Left cardiac atrium (tissue), 4 donors: ENCODE measurements at regions not wholly inside any gene's neighbourhood (a gene's known extent, or its start where the extent isn't known, plus 50 kb on each side); places are given as distances from the start of the nearest gene placed in this dataset.

Experiments
- ATAC-seq, 2 donors: fragments of 200-7000 bp; cut with Tn5 transposase; one replicate each; pipeline ENCODE4 v1.9.1; 2020; ENCODE audit warnings: mild to moderate bottlenecking in 2 of 2, moderate library complexity in 2 of 2
- DNase-seq: peaks from one replicate; pipeline ENCODE4 v3.0.0-alpha.2; 2020
- intact Hi-C, 2 donors: fragments of 100-400 bp; cut with DNase I; formaldehyde crosslinking; loops; one replicate each; pipeline versions ENCODE4 v1.14.1 to v1.15.1; 2022 to 2023
- donor health status: DM: no; HTN: yes; CAD: no.
- donor health status: DM: no; HTN: yes; CAD: no; lungs with severe emphysema.
- donor health status: DM: yes; HTN: yes; CAD: no.
- donor health status: Dilated cardiomyopathy.

DNA sequence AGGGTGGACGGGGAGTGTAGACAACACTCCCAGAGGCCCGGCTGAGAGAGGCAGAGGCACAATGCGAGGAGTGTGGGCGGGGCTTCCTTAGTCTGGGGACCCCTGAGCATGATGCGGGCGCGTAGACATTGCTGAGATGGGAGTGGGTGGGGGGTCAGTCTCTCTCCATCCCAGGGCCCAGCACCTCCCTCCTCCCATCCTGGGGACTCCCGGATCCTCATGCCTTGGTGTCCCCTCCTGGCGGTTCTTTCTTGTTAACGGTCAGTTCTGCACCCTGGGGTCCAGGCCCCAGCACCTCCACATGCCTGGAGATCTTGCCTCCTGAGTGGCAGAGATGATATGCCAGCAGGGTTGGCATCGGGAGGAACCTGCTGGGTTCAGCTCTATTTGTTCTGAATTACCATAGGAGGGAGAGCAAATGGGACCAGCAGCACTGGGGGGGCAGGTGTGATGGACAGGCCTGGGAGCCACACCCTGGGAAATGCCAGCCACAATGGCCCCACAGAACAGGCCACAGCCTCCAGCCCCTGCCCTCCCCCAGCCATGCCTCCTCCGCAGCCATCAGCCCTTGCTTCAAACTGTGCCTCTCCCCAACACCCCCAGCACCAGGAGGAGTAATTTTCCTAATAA, 55.7 kb downstream of the RTL6 start:
- intact Hi-C loops: no loop called here
- ATAC-seq (no peak), DNase-seq (no peak)

DNA sequence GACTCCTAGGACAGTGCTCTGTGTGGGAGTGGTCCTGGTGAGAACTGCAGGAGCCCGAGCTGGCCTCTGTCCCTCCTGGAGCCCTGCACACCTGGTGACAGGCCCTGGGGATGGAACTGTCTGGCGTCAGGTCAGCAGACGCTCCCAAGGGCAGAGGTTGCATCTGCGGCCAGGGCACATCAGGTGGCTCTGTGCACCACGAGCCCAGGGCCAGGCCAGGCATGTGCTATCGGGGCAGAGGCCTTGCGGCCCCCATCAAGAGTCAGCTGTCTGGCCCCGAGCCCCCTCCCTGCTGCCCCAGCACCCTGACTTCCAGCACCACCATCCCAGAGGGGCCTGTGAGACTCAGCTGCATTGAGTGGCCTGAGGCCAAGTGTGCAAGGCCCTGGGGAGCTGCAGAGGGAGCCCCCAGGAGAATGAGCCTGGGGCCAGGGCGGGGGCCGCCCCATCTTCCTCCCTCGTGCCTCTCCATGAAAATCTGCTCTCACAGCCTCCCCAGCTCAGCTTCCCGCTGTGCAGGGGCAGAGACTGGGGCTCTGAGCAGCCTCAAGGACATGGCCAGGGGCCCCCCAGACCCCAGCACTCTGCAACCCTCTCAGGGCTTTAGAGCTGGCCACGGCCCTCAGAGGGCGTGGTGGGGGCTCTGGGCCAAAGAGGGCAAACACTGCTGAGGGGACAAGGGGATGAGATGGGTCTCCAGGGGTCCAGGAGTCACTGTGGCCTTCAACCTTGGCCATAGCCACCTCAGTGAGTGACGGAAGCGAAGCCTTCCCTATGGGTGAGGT, 56.4 kb downstream of the RTL6 start:
- no peak for ATAC-seq
- DNase-seq: no peak
- intact Hi-C loops: no loop called here

DNA sequence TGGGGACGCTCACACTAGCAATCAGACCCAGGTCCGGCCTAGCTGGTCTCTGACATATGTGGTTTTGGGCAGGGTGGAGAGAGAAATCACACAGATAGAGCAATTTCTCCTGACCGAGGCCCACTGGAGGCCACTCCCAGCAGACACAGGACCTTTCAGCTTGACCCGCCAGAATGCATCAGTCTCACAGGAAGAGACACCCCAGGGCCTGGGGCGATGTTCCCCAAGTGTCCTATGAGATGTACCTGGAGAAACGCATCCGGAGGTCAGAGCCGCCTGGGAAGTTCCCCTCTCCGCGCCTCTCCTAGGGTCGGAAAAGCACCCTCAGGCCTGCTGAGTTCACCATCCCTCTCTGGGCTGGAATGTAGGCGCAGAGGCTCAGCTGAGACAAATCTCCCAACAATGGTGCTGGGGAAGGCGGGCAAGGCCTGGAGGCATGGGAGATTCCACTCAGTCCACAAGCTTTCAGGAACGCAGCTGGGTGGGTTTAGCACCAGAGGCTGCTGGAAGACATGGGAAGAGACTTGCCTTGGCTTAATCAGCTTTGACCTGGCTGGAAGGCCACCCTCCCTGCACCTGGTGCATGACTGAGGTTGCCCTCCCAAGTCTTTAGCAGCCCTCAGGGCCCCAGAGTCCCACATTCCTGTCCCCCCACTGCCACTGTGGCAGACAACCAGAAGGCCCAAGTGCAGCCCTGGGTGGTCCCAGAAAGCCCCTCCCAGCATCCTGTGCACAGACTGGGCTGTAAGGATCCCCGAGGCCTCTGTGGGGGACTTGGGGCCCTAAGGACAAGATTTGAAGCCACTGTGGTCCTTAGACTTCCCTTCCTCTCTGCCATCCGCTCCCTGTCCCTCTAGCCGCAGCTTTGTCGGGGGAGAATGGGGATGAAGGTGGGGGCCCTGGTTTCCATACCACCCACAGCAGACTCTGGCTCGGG, 57.5 kb downstream of the RTL6 start:
- ATAC-seq: no peak
- intact Hi-C loops: no loop called here
- DNase-seq: no peak

DNA sequence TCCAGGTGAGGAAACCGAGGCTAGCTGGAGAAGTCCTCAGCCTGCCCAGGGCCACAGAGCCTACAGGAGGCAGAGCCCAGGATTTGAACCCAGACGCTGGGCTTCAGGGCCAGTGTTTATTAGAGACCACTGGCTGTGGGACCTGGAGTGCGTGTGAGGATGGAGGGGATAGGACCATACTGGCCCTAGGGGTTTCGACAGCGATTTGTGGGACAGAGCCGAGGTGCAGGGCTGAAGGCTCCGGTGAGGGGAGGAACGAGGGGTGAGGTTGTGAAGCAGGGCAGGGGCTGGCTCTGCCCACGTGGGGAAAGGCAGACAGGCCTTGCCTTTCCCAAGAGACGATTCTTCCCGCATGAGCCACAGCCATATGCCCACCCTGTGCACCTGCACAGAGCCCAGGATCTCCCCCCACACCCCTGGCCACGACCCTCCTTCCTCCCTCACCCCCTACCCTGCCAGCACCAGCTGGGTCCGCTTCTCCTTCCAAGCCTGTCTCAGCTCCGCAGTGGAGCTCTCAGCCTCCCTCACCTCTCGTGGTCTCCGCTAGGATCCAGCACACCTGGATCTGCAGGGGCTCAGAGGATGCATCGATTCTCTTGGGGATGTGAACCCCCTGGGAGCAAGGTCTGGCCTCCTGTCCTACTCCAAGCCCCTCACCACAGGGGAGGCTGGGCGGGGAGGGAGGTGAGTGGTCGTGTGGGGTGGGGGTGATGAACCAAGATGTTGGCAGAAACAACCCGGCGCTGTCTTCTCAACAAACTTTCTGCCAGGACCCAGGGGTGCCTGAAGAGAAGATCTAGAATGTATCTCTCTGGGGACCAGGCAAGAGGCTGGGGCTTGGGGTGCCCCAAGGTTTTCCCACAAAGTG, 58.4 kb downstream of the RTL6 start:
- DNase-seq: no peak
- ATAC-seq: no peak
- intact Hi-C loops: no loop called here

DNA sequence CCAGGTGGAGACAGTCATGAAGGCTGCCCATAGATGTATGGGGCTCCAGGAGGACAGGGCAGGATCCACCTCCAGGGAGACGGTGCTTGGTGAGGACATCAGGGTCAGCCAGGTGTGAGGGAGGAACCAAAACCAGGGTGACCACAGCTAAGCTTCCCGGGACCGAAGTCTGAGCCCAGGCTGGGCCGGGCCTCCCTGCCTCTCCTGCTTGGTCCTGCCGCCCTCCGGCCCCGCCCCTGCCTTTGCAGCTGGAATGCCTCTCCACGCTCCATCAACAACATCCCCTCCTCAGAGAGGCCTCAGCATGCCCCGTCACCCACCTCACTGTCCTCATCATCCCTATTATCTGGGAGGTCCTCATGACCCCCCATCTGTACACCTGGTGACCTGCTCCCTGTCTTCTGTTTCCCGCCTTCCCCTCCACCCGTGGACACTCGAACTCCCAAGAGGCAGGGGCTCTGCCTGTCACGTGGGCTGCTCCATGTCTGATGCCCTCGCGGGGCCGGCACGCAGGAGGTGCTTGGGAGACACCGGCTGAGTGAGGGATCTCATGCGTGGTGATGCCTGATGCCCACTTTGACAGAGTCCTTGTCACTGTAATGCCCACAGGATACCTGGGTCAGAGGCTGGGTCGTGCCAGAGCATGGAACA, 59.4 kb downstream of the RTL6 start:
- ATAC-seq (no peak), DNase-seq (no peak)
- intact Hi-C loops: no loop called here

DNA sequence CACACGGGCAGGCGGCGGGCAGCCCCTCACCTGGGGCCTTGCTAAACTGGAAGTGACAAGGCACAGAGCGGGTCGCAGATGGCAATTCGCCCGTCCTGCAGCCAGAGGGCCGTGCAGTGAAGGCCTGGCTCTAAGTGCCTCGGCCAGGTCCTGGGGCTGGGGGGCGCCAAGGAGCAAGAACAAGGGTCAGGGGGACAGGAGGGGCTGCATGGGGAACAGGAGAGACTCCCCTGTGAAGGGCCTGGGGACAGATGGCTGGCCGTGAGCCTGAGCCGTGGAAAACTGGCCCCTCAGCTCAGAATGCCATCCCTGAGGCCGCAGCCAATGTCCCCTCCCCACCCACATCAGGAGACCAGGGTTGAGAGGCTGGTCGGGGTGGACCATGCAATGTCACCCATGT, 60.0 kb downstream of the RTL6 start:
- intact Hi-C loops: no loop called here
- DNase-seq (no peak), ATAC-seq (no peak)

DNA sequence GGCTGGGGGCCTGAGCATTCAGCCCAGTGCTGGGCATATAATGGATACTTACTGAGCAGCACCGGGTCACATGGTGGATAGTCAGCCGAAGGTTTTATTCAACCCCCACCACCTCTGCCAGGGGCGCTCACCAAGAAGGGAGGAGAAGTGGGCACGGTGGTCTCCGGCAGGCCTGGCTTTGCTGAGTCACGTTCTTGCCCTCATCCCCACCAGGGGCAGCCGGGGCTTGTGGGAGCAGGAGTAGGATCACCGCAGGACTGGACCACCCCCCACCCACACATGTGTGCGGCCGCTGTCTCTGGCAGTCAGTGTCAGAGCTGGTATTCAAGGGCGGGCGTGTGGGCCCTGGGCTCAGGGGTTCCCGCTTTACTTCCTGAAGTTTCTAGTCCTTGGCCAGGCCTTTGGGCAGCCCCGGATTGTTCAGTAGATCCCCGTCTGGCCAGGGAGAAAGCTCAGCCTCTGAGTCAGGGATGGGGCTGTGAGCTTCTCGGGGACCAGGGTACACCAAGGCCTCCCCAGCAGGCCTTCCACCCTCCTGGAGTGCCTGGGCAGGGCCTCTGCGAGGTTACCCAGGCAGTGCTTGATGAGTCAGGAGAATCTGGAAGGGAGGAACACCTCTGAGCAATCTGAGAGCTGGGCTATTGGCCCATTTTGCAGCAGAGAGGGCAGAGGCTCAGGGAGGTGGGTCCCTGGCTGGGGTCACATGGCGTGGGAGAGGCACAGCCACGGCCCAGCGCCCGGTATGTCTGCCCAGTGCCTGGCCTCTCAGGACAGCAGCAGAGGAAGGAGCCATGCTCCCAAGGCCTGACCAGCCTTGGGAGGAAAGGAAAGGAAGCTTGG, 60.6 kb downstream of the RTL6 start:
- intact Hi-C loops: no loop called here
- DNase-seq (no peak), ATAC-seq (no peak)

DNA sequence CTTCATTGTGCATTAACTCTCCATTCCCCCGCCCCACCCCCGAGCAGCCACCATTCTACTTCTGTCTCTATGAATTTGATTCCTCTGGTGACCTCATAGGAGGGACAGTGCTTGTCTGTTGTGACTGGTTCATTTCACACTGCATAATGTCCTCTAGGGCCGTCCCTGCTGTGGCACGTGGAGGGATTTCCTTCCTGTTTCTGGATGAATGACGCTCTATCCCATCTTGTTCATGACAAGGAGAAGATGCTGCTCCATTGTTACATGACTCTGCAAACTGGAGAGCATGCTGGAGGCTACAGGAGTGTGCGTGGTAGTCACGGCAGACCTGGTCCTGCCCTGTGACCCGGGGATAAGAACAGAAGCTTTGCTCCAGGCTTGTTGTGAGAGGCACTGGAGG, 61.3 kb downstream of the RTL6 start:
- DNase-seq: no peak
- no peak for ATAC-seq
- intact Hi-C loops: no loop called here

DNA sequence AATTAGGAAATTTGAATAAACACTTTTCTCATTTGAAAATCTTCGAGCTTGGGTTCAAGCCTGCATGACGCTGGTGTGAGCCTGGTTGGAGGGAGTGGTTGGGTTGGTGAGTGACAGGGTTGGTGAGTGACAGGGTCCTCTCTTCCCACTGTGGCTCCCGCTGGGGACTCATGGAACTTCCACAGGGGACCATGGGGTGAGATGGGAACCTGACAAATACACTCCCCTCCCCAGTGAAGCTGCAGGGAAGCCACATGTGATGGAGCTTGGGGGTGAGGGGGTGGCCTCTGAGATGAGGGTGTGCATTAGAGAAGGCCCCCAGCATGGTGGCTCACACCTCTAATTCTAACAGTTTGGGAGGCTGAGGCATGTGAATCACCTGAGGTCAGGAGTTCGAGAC, 66.8 kb downstream of the RTL6 start:
- ATAC-seq: no peak
- DNase-seq: no peak
- intact Hi-C loops: no loop called here

DNA sequence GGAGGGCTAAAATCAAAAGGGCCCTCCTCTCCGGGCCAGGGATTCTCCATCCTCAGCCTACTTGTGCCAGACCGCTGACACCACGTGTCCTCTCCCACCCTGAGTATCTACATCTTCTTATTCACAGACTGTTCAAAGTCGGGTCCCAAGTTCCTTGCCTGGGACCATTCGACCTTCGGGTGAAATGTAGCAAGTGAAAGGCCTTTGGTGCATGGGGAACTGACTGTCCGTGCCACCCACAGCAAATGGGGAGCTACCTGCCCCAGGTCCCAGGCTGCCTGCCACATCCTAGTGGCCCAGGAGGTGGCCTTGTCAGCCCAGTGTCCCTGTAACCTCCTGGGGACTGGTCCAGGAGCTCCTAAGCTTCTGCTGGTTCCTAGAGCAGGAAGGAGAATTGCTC, 67.3 kb downstream of the RTL6 start:
- ATAC-seq (no peak), DNase-seq (no peak)
- intact Hi-C loops: no loop called here

DNA sequence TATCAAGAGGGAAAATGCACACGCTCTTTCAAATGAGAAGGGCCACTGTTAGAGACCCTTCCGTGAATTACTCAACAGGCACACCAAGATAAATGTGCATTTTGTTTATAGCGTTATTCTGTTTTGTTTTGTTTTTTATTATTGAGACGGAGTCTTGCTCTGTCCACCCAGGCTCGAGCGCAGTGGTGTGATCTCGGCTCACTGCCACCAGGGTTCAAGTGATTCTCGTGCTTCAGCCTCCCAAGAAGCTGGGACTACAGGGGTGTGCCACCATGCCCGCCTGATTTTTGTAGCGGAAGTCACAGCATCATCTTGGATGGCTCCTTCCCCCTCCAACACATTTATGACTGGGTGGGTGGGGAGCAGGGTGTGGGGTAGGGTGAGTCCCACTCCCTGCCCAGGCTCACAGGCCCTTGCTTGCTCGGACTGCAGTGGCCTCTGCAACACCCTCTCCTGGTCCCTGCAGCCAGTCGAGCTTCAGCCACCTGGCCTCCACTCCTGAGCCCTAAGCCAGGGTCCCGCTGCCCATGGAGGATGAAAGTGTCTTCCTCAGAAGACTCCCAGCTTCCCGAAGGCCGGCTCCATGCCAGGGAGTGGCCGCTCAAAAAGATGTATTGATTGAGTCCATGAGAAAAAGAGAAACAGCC, 68.0 kb downstream of the RTL6 start:
- ATAC-seq (no peak), DNase-seq (no peak)
- intact Hi-C loops: no loop called here

DNA sequence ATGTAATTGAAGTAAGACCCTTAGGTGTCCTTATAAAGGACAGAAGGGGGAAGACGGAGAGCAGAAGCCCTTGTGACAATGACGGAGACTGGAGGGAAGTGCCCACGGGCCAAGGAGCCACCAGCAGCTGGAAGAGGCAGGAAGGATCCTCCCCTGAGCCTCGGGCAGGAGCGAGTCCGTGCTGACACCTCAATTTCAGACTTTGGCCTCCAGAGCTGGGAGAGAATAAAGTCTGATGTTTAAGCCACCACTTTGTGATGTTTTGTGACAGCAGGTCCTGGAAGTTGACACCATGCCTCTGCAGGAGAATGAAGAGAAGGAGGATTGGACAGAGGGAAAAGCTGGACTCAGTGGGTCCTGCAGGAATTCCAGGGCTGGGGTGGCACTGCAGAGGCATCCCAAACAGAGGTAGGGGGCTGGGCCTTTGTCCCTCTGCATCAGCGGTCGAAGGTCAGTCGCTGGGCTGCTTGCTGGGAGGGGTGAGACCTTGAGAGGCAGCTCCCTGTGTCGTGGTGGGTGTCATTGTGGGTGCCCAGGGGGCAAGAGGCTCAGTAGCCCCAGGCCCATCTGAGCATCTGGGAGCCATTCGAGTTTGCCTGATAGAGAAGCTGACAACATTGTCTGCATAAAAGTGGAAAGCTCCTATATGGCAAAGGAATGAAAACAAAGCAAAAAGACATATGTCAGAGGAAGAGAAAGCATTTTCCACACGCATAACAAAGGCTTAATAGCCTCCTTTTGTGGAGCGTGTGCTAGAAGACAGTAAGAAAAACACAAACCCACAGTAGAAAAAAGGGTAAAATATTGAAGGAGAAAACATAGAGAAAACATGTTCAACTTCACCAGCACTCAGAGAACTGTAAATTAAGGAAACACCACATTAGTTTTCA, 68.8 kb downstream of the RTL6 start:
- ATAC-seq (no peak), DNase-seq (no peak)
- intact Hi-C loops: no loop called here

DNA sequence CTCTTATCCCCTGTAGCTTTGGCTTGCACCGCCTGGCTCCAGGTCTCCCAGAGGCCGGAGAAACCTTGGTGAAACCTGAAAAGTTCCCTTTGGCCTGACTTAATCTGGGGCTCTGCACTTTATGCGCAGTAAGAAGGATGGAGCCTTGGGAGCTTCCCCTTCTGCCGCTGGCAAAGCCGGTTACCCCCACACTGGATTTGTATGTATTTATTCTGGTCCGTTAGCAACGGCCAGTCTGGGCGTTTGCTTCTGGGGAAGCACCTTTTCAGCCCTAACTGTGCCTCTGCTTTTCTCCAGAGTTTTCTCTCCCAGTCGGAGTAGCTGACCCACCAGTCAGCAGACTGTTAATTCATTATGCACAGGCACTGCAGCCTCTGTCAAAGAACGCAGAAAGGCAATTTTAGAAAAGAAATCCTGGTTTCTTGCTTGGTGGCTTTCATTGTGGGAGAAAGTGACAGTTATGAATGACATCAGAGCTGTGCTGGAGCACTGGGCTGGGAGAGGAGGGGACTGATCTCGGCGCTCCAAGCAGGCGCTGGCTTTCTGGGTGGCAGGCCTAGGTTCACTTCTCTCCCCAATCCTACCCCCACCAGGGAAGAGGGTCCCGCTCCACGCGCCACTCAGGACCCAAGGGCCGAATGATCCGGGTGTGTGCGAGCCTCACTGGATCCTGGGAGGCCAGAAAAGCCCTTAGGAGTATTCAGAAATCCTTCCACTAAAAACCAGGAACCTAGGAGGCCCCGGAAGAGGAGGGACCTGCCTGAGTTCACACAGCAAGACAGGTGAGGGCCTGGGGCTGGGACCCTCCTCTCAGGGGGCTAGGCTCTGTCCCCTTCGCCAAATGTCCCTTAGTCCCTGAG, 70.2 kb downstream of the RTL6 start:
- intact Hi-C loops: no loop called here
- DNase-seq (no peak), ATAC-seq (no peak)

DNA sequence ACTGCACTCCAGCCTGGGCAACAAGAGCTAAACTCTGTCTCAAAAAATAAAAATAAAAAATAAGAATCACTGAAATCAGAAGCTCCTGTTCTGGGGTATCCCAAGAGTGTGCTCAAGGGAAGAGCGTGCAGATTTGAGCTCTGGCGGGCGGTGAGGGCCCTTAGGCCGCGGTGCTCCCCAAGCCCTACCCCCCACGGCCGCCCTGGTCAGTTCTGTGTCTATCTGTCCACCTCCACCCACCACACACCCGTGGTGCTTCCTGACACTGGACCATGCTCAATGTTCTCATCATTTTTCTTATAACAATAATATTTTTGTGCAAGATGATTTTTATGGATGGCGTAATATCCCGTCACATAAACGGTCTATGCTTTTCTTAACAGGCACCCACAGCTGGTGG, 71.1 kb downstream of the RTL6 start:
- intact Hi-C loops: no loop called here
- ATAC-seq: no peak
- DNase-seq: no peak

DNA sequence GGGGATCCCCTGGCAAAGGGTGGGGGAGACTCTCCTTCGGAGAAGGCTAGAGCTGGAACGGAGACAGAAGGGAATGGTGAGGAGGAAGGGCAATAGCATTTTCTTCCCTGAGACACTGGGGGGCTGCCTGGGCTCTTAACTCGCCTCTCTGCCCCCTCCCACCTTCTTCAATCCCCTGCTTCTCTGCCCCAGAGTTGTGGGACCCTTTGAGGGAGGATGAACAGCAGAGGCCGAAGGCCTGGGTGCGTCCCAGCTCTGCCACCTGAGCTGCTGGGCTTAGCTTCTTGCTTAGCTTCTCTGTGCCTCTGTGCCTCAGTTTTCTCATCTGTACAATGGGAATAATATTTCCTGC, 72.4 kb downstream of the RTL6 start:
- DNase-seq (no peak), ATAC-seq (no peak)
- intact Hi-C loops: no loop called here
